ENCODE measurements at regions not wholly inside any gene's neighbourhood (a gene's known extent, or its start where the extent isn't known, plus 50 kb on each side); places are given as distances from the start of the nearest gene placed in this dataset.

GRCh38 chr10:123390874-123391273, 236.7 kb downstream of the BUB3 start:
- Histone ChIP-seq H3K4me3 (ENCODE audit: extremely low read depth in 1 of 4, insufficient read depth in 2 of 4, low read depth in 3 of 4, low read length in 4 of 4) (no peak overlapping the region), H2BK5ac (ENCODE audit: low read depth, low read length) (no peak overlapping the region), H2BK120ac (replicated peaks; ENCODE audit: low read depth, low read length) (no peak overlapping the region), H4K5ac (ENCODE audit: insufficient read length, low read depth, low read length) (no peak overlapping the region), H3K36me3 (ENCODE audit: control insufficient read depth in 2 of 4, insufficient read depth in 4 of 4, low read length in 3 of 4) (no peaks in the 10 kb centered on the region; a peak in 1 of 8 replicates), H3K9ac (replicated peaks in 1 of 4; ENCODE audit: extremely low read depth in 1 of 4, low read depth in 3 of 4, low read length in 3 of 4) (no peak overlapping the region), H3K9me3 (ENCODE audit: insufficient read depth in 2 of 2, low read depth in 1 of 2, low read length in 1 of 2) (peaks cover 30 to 32% of the 10 kb centered on the region in 2 experiments), H3K79me1 (ENCODE audit: low read depth, low read length) (no peaks in the 10 kb centered on the region; the same call in 1 of the 2 replicates), H3K14ac (ENCODE audit: insufficient read length) (no peak overlapping the region), H3K79me2 (ENCODE audit: control insufficient read depth in 1 of 2, insufficient read depth in 2 of 2, low read length in 2 of 2) (no peaks in the 10 kb centered on the region), H3K23me2 (ENCODE audit: low read depth, low read length) (peaks cover 6% of the 10 kb centered on the region; the same call in 1 of the 2 replicates), H3K18ac (ENCODE audit: extremely low read depth, low read length) (no peak overlapping the region), H3K27me3 (replicated peaks in 1 of 4; ENCODE audit: control insufficient read depth in 3 of 4, extremely low read depth in 1 of 4, insufficient read depth in 3 of 4, low read length in 3 of 4) (no peaks in the 10 kb centered on the region), H3K4me2 (ENCODE audit: insufficient read depth in 1 of 2, low read depth in 2 of 2, low read length in 2 of 2) (no peak overlapping the region), H2BK15ac (ENCODE audit: low read length) (no peak overlapping the region), H3K4ac (replicated peaks; ENCODE audit: insufficient read length, low read depth, low read length) (no peak overlapping the region), H2AFZ (ENCODE audit: low read length) (no peak overlapping the region), H3K4me1 (replicated peaks in 1 of 4; ENCODE audit: control insufficient read depth in 3 of 4, insufficient read depth in 4 of 4, low read length in 3 of 4) (no peaks in the 10 kb centered on the region; a peak in 1 of 7 replicates), H4K91ac (replicated peaks; ENCODE audit: insufficient read length, low read length) (no peak overlapping the region), H3K27ac (ENCODE audit: low read depth, low read length) (no peak overlapping the region), H2BK20ac (ENCODE audit: low read length) (no peak overlapping the region), H2AK5ac (ENCODE audit: low read depth, low read length) (no peak overlapping the region), H2BK12ac (ENCODE audit: low read depth, low read length) (no peak overlapping the region), H4K20me1 (replicated peaks in 1 of 2; ENCODE audit: control insufficient read depth in 1 of 2, insufficient read depth in 2 of 2, low read length in 2 of 2) (no peaks in the 10 kb centered on the region), H4K8ac (ENCODE audit: extremely low read depth, insufficient read depth, low read length) (no peak overlapping the region), H3K56ac (replicated peaks; ENCODE audit: insufficient read length, low read depth, low read length) (no peak overlapping the region), H3K23ac (ENCODE audit: insufficient read length) (no peak overlapping the region)
- TF ChIP-seq TAF1 (IDR thresholded peaks at IDR 0.05; ENCODE audit: low read depth, low read length), result no peak
- TF ChIP-seq CTCF (IDR thresholded peaks at IDR 0.05; ENCODE audit: control extremely low read depth in 1 of 3, insufficient read depth in 1 of 3, low read depth in 1 of 3, low read length in 3 of 3), result no peak
- no peak for TF ChIP-seq JUND (IDR thresholded peaks at IDR 0.05; ENCODE audit: low read length)
- TF ChIP-seq SUZ12 (IDR thresholded peaks at IDR 0.05; ENCODE audit: low read length), result no peak
- FAIRE-seq (no peak), DNase-seq (ENCODE audit: low read depth in 1 of 2, low spot score in 2 of 2) (no peak)
- WGBS, 2 experiments (ENCODE audit: extremely low coverage in 1 of 2, insufficient coverage in 1 of 2, insufficient read length in 1 of 2, insufficient replicate concordance in 2 of 2, low coverage in 1 of 2, low lambda C conversion rate in 2 of 2, missing lambda C conversion rate in 1 of 2), result 93% methylated on average over 9 of the region's 9 CpGs; no CpG with 5 or more reads in 1 of the 2 experiments
- ChIA-PET POLR2A (ENCODE audit: partially characterized antibody) (no interaction called here), CTCF (ENCODE audit: partially characterized antibody) (interaction anchor here (1.0 to 1.7 kb wide), 6 partner anchors 10 to 170 kb away, joined by 3 to 7 read pairs (median 3); no protein-coding TSS in a partner anchor)

Data from H1 (cell line).